T-helper 17 cell (primary cell): ENCODE measurements at regions not wholly inside any gene's neighbourhood (a gene's known extent, or its start where the extent isn't known, plus 50 kb on each side); places are given as distances from the start of the nearest gene placed in this dataset.
A peak's percentile ranks its signal among the peaks of the same experiment; 100 is the strongest.

Experiments used
- ATAC-seq: fragments of 150-1000 bp; cut with Tn5 transposase; 2 replicates; pipeline ENCODE4 v1.10.0; 2021; ENCODE audit warnings: mild to moderate bottlenecking, moderate library complexity
- DNase-seq, 3 donors: peaks; one replicate each; pipeline versions ENCODE4 v3.0.0 to v3.0.0-alpha.2; 2020 to 2021
- H3K9me3 ChIP-seq: one replicate; pipeline ENCODE4 v1.7.0; 2013; ENCODE audit warnings: low read length, mild to moderate bottlenecking; ENCODE audit not compliant: control insufficient read depth, poor library complexity, severe bottlenecking
- H3K27ac Mint-ChIP-seq: one replicate; pipeline ENCODE4 v1.8.0; 2022; ENCODE audit warnings: mild to moderate bottlenecking, moderate library complexity, mixed read lengths
- H3K27me3 Mint-ChIP-seq: one replicate; pipeline ENCODE4 v1.8.0; 2022; ENCODE audit warnings: mixed read lengths
- H3K36me3 Mint-ChIP-seq: one replicate; pipeline ENCODE4 v1.8.0; 2022; ENCODE audit warnings: low read depth, mixed read lengths
- H3K4me1 Mint-ChIP-seq: one replicate; pipeline ENCODE4 v1.8.0; 2022; ENCODE audit warnings: mild to moderate bottlenecking, mixed read lengths
- H3K4me3 Mint-ChIP-seq: one replicate; pipeline ENCODE4 v1.8.0; 2022; ENCODE audit warnings: mild to moderate bottlenecking, moderate library complexity, mixed read lengths

DNA sequence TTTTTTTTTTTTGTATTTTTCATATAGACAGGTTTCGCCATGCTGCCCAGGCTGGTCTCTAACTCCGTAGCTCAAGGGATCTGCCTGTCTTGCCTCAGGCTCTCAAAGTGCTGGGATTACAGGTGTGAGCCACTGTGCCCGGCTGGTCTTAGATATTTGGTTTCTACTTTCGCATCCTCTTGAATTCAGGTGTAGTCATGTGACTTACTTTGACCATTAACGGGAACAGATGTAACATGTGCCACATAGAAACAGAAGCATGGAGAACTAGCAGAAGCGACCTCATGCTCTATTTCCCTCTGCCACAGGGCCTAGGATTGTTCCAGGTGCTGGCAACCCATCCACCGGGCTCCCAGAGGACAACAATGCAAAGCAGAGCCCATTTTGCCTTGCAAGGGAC, 166.6 kb downstream of the CYLD start:
- no peaks in the 10 kb centered on the region for H3K9me3 ChIP-seq
- ATAC-seq, result no peak
- no peak overlapping the region for H3K27ac Mint-ChIP-seq
- H3K27me3 Mint-ChIP-seq, result peaks cover 51% of the 10 kb centered on the region
- peaks cover 3% of the 10 kb centered on the region for H3K36me3 Mint-ChIP-seq
- DNase-seq, result no peak
- H3K4me1 Mint-ChIP-seq, result peaks cover 2% of the 10 kb centered on the region
- H3K4me3 Mint-ChIP-seq, result no peak overlapping the region

DNA sequence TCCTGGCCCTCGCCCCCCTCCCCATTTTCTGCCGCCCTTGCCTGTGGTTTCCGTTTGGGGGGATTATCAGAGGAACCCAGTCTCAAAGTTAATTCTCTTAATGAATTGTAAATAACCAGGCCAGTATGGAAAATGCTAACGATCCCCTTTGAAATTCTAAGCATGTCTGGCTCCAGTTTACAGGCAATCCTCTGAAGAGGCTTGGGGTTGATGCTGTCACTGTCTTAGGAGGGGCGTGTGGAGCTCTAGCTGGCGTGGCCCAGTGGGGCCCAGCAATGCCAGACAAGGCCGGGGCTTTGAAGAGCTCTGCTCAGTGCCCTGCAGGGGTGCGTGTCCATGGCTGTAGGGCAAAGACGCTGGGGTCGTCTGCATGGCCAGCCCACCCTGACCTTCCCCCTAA, 164.6 kb downstream of the CYLD start:
- DNase-seq, result no peak
- no peaks in the 10 kb centered on the region for H3K36me3 Mint-ChIP-seq
- H3K4me3 Mint-ChIP-seq, result no peak overlapping the region
- H3K27me3 Mint-ChIP-seq, result peaks cover 39% of the 10 kb centered on the region
- H3K9me3 ChIP-seq, result no peaks in the 10 kb centered on the region
- H3K4me1 Mint-ChIP-seq, result no peaks in the 10 kb centered on the region
- no peak for ATAC-seq
- no peak overlapping the region for H3K27ac Mint-ChIP-seq

DNA sequence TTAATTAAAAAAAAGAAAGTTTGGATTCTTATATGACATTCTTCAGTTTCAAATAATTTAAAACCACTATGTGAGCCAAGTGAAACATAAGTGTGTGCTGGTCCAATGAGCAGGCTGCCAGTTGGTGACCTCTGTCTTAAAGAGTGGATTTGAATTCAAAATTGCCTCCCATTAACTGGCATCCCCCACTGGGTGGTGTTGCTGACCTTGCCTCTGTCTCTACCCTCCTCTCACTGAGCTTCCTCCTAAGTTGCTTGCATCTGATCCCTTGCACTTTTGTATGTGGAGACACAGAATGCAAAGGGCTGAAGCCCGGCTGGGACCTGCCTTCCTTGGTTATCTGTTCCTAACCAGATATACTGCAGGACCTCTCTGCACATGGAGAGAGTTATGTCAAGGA, 160.6 kb downstream of the CYLD start:
- Mint-ChIP-seq H3K27ac (no peak overlapping the region), H3K4me3 (no peak overlapping the region), H3K4me1 (no peaks in the 10 kb centered on the region), H3K27me3 (peaks cover 18% of the 10 kb centered on the region), H3K36me3 (no peaks in the 10 kb centered on the region)
- no peaks in the 10 kb centered on the region for H3K9me3 ChIP-seq
- DNase-seq (no peak), ATAC-seq (no peak)

DNA sequence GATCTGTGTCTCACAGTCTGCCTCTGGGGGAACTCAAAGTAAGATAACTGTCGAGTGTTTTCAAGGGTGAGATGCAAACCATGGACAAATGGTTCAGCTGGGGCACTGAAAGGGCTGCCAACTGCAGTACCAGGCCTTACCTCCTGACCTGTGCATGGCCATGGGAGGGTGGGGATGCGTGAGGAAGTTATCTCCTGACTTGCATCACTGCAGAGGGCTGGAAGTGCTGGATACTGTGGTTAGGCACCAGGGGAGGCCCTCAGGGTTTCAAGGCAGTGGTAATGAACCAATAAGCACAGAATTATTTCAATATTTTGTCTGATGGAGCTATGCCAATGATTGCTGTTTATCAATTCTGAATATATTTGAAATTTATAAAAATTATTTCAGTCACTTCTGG, 159.2 kb downstream of the CYLD start:
- no peaks in the 10 kb centered on the region for H3K9me3 ChIP-seq
- H3K36me3 Mint-ChIP-seq, result peaks cover 2% of the 10 kb centered on the region
- no peak for ATAC-seq
- H3K27ac Mint-ChIP-seq, result no peak overlapping the region
- peaks cover 6% of the 10 kb centered on the region for H3K27me3 Mint-ChIP-seq
- no peak overlapping the region for H3K4me3 Mint-ChIP-seq
- H3K4me1 Mint-ChIP-seq, result no peaks in the 10 kb centered on the region
- no peak for DNase-seq

DNA sequence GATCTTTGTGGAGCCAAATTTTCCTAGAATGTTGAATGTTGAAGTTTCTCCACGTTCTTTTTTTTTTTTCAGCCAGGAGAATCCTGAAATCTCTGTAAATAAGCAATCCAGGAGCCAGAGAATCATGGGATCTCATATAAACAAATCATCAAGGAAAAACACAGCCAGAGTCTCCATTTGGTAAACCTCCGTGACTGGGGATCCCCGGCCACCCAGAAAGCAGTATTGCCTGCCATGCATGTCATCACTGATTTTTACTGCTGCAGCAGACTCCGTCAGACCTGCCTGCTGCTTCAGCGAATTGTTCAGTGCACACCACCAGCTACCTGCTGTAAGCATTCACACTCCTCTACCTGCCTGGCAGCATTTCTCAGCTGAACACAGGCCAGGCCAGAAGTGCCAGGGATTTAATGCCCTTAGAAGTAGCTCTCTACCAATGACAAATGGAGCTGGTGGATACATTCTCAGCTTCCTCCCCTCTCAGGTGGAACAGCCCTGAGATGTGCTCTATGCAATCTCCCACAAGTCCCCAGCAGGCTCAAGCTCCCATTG, 158.6 kb downstream of the CYLD start:
- ATAC-seq (no peak), DNase-seq (no peak)
- no peak overlapping the region for H3K27ac Mint-ChIP-seq
- no peak overlapping the region for H3K4me3 Mint-ChIP-seq
- no peaks in the 10 kb centered on the region for H3K4me1 Mint-ChIP-seq
- H3K9me3 ChIP-seq, result no peaks in the 10 kb centered on the region
- peaks cover 6% of the 10 kb centered on the region for H3K27me3 Mint-ChIP-seq
- H3K36me3 Mint-ChIP-seq, result peaks cover 2% of the 10 kb centered on the region

DNA sequence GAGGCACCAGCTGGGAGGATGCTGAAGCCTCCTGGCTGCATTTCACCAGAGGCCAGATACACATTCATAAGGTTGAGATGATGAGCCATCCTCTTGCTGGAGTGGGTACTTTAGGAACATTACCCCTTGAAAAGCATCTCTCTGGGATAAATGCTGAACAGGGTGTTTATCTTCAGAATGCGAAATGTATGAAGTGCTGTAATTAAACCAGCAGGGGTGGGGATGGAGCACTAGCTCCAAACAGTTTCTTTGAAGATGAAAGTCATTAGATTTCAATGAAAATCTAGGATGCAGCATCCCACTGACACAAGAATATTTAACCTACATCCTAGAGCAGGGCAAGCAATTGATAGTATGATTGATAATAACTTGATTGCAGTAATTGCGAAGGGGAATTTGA, 158.1 kb downstream of the CYLD start:
- no peaks in the 10 kb centered on the region for H3K9me3 ChIP-seq
- DNase-seq, result no peak
- H3K27me3 Mint-ChIP-seq, result peaks cover 6% of the 10 kb centered on the region
- H3K36me3 Mint-ChIP-seq, result peaks cover 2% of the 10 kb centered on the region
- ATAC-seq, result no peak
- H3K27ac Mint-ChIP-seq, result no peak overlapping the region
- no peak overlapping the region for H3K4me3 Mint-ChIP-seq
- no peaks in the 10 kb centered on the region for H3K4me1 Mint-ChIP-seq

DNA sequence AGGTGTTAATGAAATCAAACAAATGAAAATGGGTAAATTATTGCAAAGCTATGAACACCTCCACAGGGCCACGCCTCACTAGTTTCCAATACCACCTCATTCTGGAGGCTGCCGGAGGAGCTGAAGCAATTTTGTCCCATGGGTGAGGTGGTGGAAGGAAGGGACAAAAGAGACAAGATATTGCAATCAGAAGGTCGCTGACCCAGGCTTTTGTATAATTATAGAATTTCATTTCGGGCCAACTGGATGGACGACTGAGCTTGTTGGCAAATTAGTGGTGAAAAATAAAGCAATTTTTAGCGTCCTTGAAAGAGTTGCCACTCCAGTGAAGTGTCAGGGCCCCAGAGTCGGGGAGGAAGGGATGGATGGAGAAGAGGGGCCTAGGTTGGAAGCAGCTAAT, 147.9 kb downstream of the CYLD start:
- Mint-ChIP-seq H3K36me3 (no peaks in the 10 kb centered on the region), H3K27ac (no peak overlapping the region)

DNA sequence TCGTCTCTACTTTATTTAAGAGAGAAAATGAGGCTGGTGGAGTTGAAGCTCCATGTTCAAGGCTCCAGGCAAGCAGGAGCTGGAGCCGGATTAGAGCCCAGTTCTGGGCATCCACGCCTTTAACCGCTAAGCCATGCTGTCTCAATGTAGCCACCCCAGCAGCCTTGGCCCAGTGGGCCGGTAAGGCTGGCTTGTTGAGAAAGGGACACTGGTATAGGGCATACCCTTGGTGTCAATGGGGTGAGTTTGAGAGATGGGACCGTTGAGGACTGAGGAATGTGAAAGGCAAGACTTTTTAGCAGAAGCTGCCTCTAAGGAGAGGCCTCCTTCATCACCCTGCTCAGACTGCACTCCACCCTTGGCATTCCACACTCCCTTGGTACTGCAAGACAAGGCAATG, 147.4 kb downstream of the CYLD start:
- no peak overlapping the region for H3K27ac Mint-ChIP-seq
- no peaks in the 10 kb centered on the region for H3K9me3 ChIP-seq
- peaks cover 77% of the 10 kb centered on the region for H3K27me3 Mint-ChIP-seq
- ATAC-seq, result no peak
- no peak for DNase-seq
- no peaks in the 10 kb centered on the region for H3K4me1 Mint-ChIP-seq
- no peak overlapping the region for H3K4me3 Mint-ChIP-seq
- no peaks in the 10 kb centered on the region for H3K36me3 Mint-ChIP-seq

More for the DNA sequence above, 147.9 kb downstream of the CYLD start:
- no peak for DNase-seq
- peaks cover 80% of the 10 kb centered on the region for H3K27me3 Mint-ChIP-seq
- no peaks in the 10 kb centered on the region for H3K4me1 Mint-ChIP-seq
- H3K4me3 Mint-ChIP-seq, result no peak overlapping the region
- no peak for ATAC-seq
- H3K9me3 ChIP-seq, result no peaks in the 10 kb centered on the region

DNA sequence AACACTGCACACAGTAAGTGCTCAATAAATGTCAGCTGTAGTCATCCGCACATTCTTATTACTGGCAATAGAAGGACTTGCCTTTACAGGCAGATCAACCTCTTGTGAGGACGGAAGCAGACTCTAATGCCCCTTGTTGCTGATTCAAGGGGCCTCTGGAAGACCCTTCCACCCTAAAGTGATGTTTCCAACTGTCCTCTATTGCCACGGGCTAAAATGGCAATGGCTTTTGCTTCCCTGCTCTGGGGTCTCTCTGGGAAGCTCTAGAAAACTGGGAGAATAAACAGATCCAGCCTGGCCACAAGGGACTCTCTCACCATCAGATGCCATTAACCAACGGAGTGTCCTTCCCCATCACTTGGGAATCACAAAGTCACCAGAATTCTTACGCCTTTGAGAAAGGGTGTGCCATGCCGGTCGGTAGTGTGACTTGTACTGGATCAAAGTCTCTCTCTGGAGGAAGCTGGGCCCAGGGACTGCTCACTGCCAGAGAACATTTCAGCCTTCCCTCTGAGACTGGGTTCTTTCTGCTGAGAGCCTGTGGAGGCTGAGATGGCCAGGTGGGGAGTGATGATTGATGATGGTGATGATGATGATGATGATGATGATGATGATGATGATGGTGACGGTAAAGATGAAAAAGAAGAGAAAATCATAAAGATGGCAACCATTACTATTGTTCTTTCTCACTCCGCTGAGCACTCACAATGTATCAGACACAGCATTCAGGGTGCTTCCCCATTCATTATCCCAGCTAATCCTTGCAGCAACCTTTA, 146.8 kb downstream of the CYLD start:
- ATAC-seq, result no peak
- Mint-ChIP-seq H3K36me3 (no peaks in the 10 kb centered on the region), H3K4me1 (no peaks in the 10 kb centered on the region), H3K27ac (no peak overlapping the region), H3K27me3 (peaks cover 73% of the 10 kb centered on the region), H3K4me3 (no peak overlapping the region)
- no peak for DNase-seq
- no peaks in the 10 kb centered on the region for H3K9me3 ChIP-seq

DNA sequence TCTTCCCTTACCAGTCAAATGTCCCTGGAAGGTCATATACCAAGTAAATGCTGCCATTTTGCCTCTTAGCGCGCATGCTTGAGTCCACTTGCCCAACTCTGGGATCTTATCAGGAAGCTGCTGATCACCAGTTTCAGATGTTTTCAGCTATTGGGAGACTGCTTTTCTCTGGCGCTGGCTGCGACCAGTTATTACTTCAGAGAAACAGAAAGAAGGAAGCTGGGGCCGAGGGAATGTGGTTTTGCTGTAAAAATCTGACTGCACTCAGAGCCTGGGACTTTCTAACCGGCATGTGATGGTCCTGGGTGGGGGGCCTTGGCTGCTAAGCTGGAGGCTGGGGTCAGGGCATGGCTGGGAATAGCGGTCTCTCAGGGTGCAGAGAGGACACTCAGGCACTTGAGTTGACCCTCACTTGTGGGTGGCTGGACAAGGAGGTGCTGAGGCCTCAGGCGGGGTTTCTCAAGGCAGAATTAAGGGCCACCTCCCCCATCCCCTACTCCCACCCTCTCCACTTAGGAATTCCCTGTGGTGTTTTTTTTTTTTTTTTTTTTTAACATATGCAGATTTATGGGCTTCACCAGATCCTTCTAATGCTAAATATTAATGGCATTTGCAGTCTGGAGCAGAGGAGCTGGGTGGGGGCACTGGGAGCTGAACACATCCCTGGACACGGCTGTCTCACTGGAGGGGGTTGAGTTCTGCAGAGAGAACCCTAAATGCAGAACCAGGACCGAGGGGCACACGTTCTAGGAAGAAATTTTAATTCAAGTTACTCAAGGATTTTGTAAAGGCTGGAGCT, 145.8 kb downstream of the CYLD start:
- no peaks in the 10 kb centered on the region for H3K36me3 Mint-ChIP-seq
- ATAC-seq (no peak), DNase-seq (no peak)
- peaks cover 71% of the 10 kb centered on the region for H3K27me3 Mint-ChIP-seq
- no peaks in the 10 kb centered on the region for H3K4me1 Mint-ChIP-seq
- H3K4me3 Mint-ChIP-seq, result no peak overlapping the region
- H3K9me3 ChIP-seq, result no peaks in the 10 kb centered on the region
- no peak overlapping the region for H3K27ac Mint-ChIP-seq

DNA sequence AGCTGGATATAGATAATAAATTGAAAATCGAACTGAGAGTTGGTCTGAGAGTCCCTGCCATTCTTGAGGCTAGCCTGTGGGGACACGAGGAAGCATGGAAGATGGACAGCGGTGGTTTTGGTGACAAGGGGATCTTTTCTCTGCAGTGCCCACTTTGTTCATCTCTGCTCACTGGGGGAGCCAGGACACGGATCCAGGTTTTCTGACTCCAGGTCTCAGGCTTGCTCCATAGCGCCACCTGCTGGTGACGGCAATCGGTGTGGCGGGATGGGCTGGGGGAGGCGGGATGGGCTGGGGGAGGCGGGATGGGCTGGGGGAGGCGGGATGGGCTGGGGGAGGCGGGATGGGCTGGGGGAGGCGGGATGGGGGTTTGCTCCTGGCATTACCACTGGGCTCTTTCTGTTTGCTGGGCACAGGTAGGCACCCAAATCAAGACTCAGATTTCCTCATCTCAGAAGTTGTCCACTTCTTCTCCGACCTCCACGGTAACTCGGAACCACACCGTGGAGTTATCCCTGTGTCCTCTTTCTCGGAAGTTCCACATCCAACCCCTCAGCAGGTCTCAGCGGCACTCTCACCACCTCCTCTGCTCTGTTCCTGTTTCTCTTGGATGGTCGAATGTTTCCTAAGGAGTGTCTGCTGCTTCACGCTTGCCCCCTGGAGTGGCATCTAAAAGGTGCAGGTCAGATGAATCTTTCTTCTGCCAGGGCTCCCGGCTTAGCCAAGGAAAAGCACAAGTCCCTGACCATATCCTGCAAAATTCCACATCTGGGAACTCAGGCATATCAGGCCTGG, 142.4 kb downstream of the CYLD start:
- H3K9me3 ChIP-seq, result no peaks in the 10 kb centered on the region
- peak; percentile 10 to 33 (median 12) for DNase-seq
- Mint-ChIP-seq H3K4me1 (no peaks in the 10 kb centered on the region), H3K36me3 (no peaks in the 10 kb centered on the region), H3K27ac (no peak overlapping the region), H3K27me3 (peaks cover 68% of the 10 kb centered on the region), H3K4me3 (no peak overlapping the region)
- no peak for ATAC-seq

DNA sequence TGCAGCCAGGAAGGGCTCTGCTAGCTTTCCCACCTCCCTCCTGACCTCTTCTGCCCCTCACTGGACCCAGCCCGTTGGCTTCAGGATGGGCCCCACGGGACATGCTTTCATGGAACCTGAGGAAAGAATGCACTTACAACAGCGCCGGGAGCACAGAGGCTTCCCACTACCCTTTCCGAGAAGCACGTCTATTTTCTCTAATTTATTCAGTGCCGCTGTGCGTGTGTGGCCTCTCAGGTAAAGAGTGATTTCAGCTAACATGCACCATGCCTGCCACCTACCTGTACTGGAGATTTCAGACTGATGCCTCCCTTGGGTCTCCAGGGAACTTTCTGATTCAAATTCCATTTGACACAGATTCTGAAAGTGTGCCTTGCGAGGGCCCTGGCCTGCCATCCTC, 140.1 kb downstream of the CYLD start:
- no peak overlapping the region for H3K4me3 Mint-ChIP-seq
- H3K4me1 Mint-ChIP-seq, result no peaks in the 10 kb centered on the region
- ATAC-seq (no peak), DNase-seq (no peak)
- no peaks in the 10 kb centered on the region for H3K9me3 ChIP-seq
- no peaks in the 10 kb centered on the region for H3K36me3 Mint-ChIP-seq
- peaks cover 77% of the 10 kb centered on the region for H3K27me3 Mint-ChIP-seq
- H3K27ac Mint-ChIP-seq, result no peak overlapping the region

DNA sequence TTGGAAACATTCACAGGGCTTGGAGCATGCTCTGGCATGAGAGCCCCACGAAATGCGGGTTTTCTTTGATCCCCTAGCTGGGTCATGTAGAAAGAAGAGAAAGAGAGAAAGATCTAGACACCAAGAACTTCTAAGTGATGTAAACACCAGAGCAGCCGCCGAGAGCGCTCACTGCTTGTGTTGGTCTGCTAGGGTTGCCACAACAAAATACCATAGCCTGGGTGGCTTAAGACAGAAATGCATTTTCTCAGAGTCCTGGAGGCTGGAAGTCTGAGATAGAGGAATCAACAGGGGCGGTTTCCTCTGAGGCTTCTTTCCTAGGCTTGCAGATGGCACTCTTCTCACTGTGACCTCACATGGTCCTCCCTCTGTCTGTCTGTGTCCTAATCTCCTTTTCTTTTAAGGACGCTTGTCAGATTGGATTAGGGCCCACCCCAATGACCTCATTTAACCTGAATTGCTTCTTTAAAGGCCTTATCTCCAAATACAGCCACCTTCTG, 139.5 kb downstream of the CYLD start:
- H3K9me3 ChIP-seq, result no peaks in the 10 kb centered on the region
- no peak for ATAC-seq
- H3K27ac Mint-ChIP-seq, result no peak overlapping the region
- H3K4me1 Mint-ChIP-seq, result no peaks in the 10 kb centered on the region
- no peaks in the 10 kb centered on the region for H3K36me3 Mint-ChIP-seq
- no peak for DNase-seq
- H3K27me3 Mint-ChIP-seq, result peaks cover 77% of the 10 kb centered on the region
- no peak overlapping the region for H3K4me3 Mint-ChIP-seq
